SK-N-SH (cell line): ENCODE measurements at regions not wholly inside any gene's neighbourhood (a gene's known extent, or its start where the extent isn't known, plus 50 kb on each side); places are given as distances from the start of the nearest gene placed in this dataset.

Experiments used
- CTCF ChIA-PET: fragments of 300-600, 350-600 bp; formaldehyde crosslinking; extraction: SDS; loops from one replicate; lab custom pipeline; 2021; lab: Yijun Ruan, JAX
- POLR2A ChIA-PET: fragments of 350-600 bp; sonication (Branson Sonifier 250); formaldehyde crosslinking; extraction: SDS; loops from one replicate; lab custom pipeline; 2020; ENCODE audit warnings: antibody characterized with exemption, inconsistent platforms; lab: Yijun Ruan, JAX
- DNase-seq: peaks from one replicate; pipeline ENCODE4 v3.0.0; 2012
- H2AFZ ChIP-seq: fragments of 200-600 bp; sonication (generic); 2 replicates; pipeline ENCODE4 v1.8.1; 2016; ENCODE audit warnings: antibody characterized with exemption, mild to moderate bottlenecking, low read depth
- H3F3A ChIP-seq: fragments of 200-600 bp; sonication (generic); replicated peaks from 2 replicates; pipeline ENCODE3; 2016; ENCODE audit warnings: antibody characterized with exemption, mild to moderate bottlenecking; ENCODE audit not compliant: insufficient read depth
- H3K27ac ChIP-seq, 2 experiments: fragments of 200-500 bp in 1 of 2; fragments of 200-600 bp in 1 of 2; sonication (Bioruptor generic) in 1 of 2; sonication (generic), shearing (Covaris generic) in 1 of 2; 2 replicates each; pipeline versions ENCODE4 v1.5.1 to v1.6.1; 2014 to 2016; ENCODE audit warnings: low read depth in 2 of 2, inconsistent platforms in 1 of 2, low read length in 1 of 2, mild to moderate bottlenecking in 1 of 2, mixed read lengths in 1 of 2
- H3K27me3 ChIP-seq: fragments of 200-600 bp; sonication (generic), shearing (Covaris generic); 2 replicates; pipeline ENCODE4 v1.6.1; 2016; ENCODE audit warnings: mixed run types; ENCODE audit not compliant: insufficient read depth
- H3K36me3 ChIP-seq, 2 experiments: fragments of 200-500 bp in 1 of 2; fragments of 200-600 bp in 1 of 2; sonication (Bioruptor generic) in 1 of 2; sonication (generic) in 1 of 2; replicated peaks in 1 of 2; 2 replicates each; pipeline versions ENCODE3 to v1.5.1; 2014 to 2016; ENCODE audit warnings: low read length in 1 of 2, mild to moderate bottlenecking in 1 of 2; ENCODE audit not compliant: insufficient read depth in 2 of 2, control insufficient read depth in 1 of 2
- H3K4me1 ChIP-seq, 2 experiments: fragments of 200-500 bp in 1 of 2; fragments of 200-600 bp in 1 of 2; sonication (Bioruptor generic) in 1 of 2; sonication (generic), shearing (Covaris generic) in 1 of 2; 2 replicates each; pipeline versions ENCODE4 v1.5.1 to v1.6.1; 2014 to 2016; ENCODE audit warnings: low read depth in 1 of 2, low read length in 1 of 2, mixed run types in 1 of 2; ENCODE audit not compliant: insufficient read depth in 2 of 2, control insufficient read depth in 1 of 2
- H3K4me2 ChIP-seq: fragments of 200-600 bp; sonication (generic), shearing (Covaris generic); 2 replicates; pipeline ENCODE4 v1.6.1; 2017; ENCODE audit warnings: mixed run types
- H3K4me3 ChIP-seq, 2 experiments: fragments of 200-500 bp in 1 of 2; fragments of 200-600 bp in 1 of 2; sonication (Bioruptor generic) in 1 of 2; sonication (generic), shearing (Covaris generic) in 1 of 2; 2 replicates each; pipeline versions ENCODE4 v1.5.1 to v1.8.1; 2014 to 2016; ENCODE audit warnings: low read depth in 2 of 2, inconsistent platforms in 1 of 2, low read length in 1 of 2, mild to moderate bottlenecking in 1 of 2, mixed read lengths in 1 of 2, moderate library complexity in 1 of 2
- H3K79me2 ChIP-seq: fragments of 200-600 bp; sonication (generic); 2 replicates; pipeline ENCODE4 v1.8.1; 2017; ENCODE audit warnings: mild to moderate bottlenecking; ENCODE audit not compliant: insufficient read depth
- H3K9ac ChIP-seq: fragments of 200-600 bp; sonication (generic); 2 replicates; pipeline ENCODE4 v1.6.1; 2017; ENCODE audit warnings: mixed run types
- H3K9me2 ChIP-seq: fragments of 200-600 bp; sonication (generic); 2 replicates; pipeline ENCODE4 v1.6.1; 2017; ENCODE audit warnings: mixed run types
- H3K9me3 ChIP-seq: fragments of 200-600 bp; sonication (generic); 2 replicates; pipeline ENCODE4 v1.6.1; 2017; ENCODE audit warnings: mixed run types, mild to moderate bottlenecking, moderate library complexity
- H4K20me1 ChIP-seq: fragments of 200-600 bp; sonication (generic); 2 replicates; pipeline ENCODE4 v1.6.1; 2017; ENCODE audit warnings: mild to moderate bottlenecking, mixed run types; ENCODE audit not compliant: insufficient read depth
- CHD2 ChIP-seq: fragments of 150-350 bp; IDR thresholded peaks from 2 replicates; pipeline ENCODE4 v1.6.1; 2018; ENCODE audit warnings: low read length; ENCODE audit not compliant: partially characterized antibody
- ELF1 ChIP-seq: IDR thresholded peaks from 2 replicates; pipeline ENCODE4 v1.4.0; 2012
- EP300 ChIP-seq, 2 experiments: IDR thresholded peaks; 2 replicates each; pipeline versions ENCODE4 v1.4.0 to v1.6.1; 2012; ENCODE audit warnings: borderline replicate concordance in 1 of 2, low read depth in 1 of 2, low read length in 1 of 2
- FOSL2 ChIP-seq: IDR thresholded peaks from 2 replicates; pipeline ENCODE4 v1.4.0; 2012; ENCODE audit warnings: low read depth, mild to moderate bottlenecking, moderate library complexity, borderline replicate concordance
- FOXJ3 ChIP-seq: sonication (generic); formaldehyde crosslinking; IDR thresholded peaks from 2 replicates; pipeline ENCODE4 v1.5.1; 2020; ENCODE audit warnings: mild to moderate bottlenecking, missing genetic modification reagents
- JUND ChIP-seq: IDR thresholded peaks from 2 replicates; pipeline ENCODE4 v1.4.0; 2012
- RCOR1 ChIP-seq: fragments of 150-350 bp; IDR thresholded peaks from 2 replicates; pipeline ENCODE4 v1.6.1; 2017; ENCODE audit warnings: antibody characterized with exemption, low read length
- RFX5 ChIP-seq: IDR thresholded peaks from 2 replicates; pipeline ENCODE4 v1.6.1; 2012; ENCODE audit warnings: mild to moderate bottlenecking, improper control_type of control experiment, low read length
- RXRA ChIP-seq: IDR thresholded peaks from 2 replicates; pipeline ENCODE4 v1.4.0; 2012; ENCODE audit warnings: low read depth, mild to moderate bottlenecking, borderline replicate concordance
- USF2 ChIP-seq: fragments of 150-350 bp; IDR thresholded peaks from 2 replicates; pipeline ENCODE4 v1.6.1; 2017; ENCODE audit warnings: antibody characterized with exemption, low read length, low read depth, borderline replicate concordance
- ZBTB33 ChIP-seq: IDR thresholded peaks from 2 replicates; pipeline ENCODE4 v1.4.0; 2012; ENCODE audit warnings: low read depth, borderline replicate concordance
- WGBS: methylation state at CpG from one replicate; pipeline ENCODE4 v1.1.6; 2017; ENCODE audit warnings: low lambda C conversion rate; 5-methylcytosine and 5-hydroxymethylcytosine counted together
- TF ChIP-seq, protein P1 (sequence below): IDR thresholded peaks from 2 replicates; pipeline ENCODE4 v1.4.0; 2012; ENCODE audit warnings: low read depth
- TF ChIP-seq, protein P2 (sequence below): fragments of 200-600 bp; sonication (generic); IDR thresholded peaks from 2 replicates; pipeline ENCODE4 v1.6.1; 2017; ENCODE audit warnings: antibody characterized with exemption, mild to moderate bottlenecking, moderate library complexity
- TF ChIP-seq, protein P3 (sequence below): IDR thresholded peaks from 2 replicates; pipeline ENCODE4; 2012
- TF ChIP-seq, protein P4 (sequence below): fragments of 150-350 bp; IDR thresholded peaks from 2 replicates; pipeline ENCODE4 v1.6.1; 2016; ENCODE audit warnings: mild to moderate bottlenecking, low read depth, low read length
- TF ChIP-seq, protein P5 (sequence below): IDR thresholded peaks from 2 replicates; pipeline ENCODE4 v1.4.0; 2012; ENCODE audit warnings: low read depth, borderline replicate concordance

DNA sequence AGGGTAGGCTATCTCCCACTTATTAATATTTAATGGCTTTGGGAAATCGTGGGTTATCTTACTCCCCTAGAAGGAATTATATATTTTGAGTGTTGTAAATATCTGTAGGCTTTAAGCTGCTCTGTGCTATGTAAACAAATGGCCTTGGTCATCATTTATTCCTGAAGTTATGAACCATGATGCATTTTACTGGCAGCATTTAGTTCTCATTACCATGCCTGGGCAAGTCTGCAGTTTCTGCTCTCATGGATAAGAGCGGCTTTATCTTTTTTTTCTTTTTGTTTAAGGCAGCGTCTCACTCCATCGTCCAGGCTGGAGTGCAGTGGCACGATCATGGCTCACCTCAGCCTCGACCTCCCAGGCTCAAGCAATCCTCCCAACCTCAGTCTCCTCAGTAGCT, 156.1 kb downstream of the IRS2 start:
- TF ChIP-seq, protein P1, sequence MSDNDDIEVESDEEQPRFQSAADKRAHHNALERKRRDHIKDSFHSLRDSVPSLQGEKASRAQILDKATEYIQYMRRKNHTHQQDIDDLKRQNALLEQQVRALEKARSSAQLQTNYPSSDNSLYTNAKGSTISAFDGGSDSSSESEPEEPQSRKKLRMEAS: no peak
- TF ChIP-seq ELF1 (no peak), USF2 (no peak), FOSL2 (no peak), RXRA (no peak), FOXJ3 (CRISPR knock-in tag) (no peak), EP300 (IDR thresholded peaks at IDR 0.05; ENCODE audit: borderline replicate concordance in 1 of 2, low read depth in 1 of 2, low read length in 1 of 2) (no peak), CHD2 (no peak)
- TF ChIP-seq, protein P2, sequence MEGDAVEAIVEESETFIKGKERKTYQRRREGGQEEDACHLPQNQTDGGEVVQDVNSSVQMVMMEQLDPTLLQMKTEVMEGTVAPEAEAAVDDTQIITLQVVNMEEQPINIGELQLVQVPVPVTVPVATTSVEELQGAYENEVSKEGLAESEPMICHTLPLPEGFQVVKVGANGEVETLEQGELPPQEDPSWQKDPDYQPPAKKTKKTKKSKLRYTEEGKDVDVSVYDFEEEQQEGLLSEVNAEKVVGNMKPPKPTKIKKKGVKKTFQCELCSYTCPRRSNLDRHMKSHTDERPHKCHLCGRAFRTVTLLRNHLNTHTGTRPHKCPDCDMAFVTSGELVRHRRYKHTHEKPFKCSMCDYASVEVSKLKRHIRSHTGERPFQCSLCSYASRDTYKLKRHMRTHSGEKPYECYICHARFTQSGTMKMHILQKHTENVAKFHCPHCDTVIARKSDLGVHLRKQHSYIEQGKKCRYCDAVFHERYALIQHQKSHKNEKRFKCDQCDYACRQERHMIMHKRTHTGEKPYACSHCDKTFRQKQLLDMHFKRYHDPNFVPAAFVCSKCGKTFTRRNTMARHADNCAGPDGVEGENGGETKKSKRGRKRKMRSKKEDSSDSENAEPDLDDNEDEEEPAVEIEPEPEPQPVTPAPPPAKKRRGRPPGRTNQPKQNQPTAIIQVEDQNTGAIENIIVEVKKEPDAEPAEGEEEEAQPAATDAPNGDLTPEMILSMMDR: no peak
- TF ChIP-seq, protein P3, sequence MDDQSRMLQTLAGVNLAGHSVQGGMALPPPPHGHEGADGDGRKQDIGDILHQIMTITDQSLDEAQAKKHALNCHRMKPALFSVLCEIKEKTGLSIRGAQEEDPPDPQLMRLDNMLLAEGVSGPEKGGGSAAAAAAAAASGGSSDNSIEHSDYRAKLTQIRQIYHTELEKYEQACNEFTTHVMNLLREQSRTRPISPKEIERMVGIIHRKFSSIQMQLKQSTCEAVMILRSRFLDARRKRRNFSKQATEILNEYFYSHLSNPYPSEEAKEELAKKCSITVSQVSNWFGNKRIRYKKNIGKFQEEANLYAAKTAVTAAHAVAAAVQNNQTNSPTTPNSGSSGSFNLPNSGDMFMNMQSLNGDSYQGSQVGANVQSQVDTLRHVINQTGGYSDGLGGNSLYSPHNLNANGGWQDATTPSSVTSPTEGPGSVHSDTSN: no peak

GRCh38 chr13:109629737-109630136, 156.6 kb downstream of the IRS2 start:
- no peak overlapping the region for H3K9ac ChIP-seq
- no peak overlapping the region for H2AFZ ChIP-seq
- H4K20me1 ChIP-seq: no peaks in the 10 kb centered on the region
- H3K4me3 ChIP-seq: no peak overlapping the region
- no peaks in the 10 kb centered on the region for H3K36me3 ChIP-seq
- H3K79me2 ChIP-seq: no peaks in the 10 kb centered on the region
- POLR2A ChIA-PET: no interaction called here
- no peaks in the 10 kb centered on the region for H3K27me3 ChIP-seq
- peaks cover 0 to 4% of the 10 kb centered on the region in 2 experiments; a peak in 1 of 4 replicates for H3K4me1 ChIP-seq
- H3K27ac ChIP-seq: no peak overlapping the region
- no peak for DNase-seq
- WGBS: 96% methylated on average over 3 of the region's 3 CpGs
- no peaks in the 10 kb centered on the region for H3K9me2 ChIP-seq
- CTCF ChIA-PET: interaction anchor here (1.3 kb wide), 1 partner anchor 8 kb away, joined by 4 read pairs; no protein-coding TSS in a partner anchor
- H3K9me3 ChIP-seq: no peaks in the 10 kb centered on the region
- no peaks in the 10 kb centered on the region for H3F3A ChIP-seq
- H3K4me2 ChIP-seq: no peak overlapping the region
- TF ChIP-seq RCOR1 (no peak), EP300 (IDR thresholded peaks at IDR 0.05; ENCODE audit: borderline replicate concordance in 1 of 2, low read depth in 1 of 2, low read length in 1 of 2) (no peak), JUND (no peak), RFX5 (no peak), RXRA (no peak), FOXJ3 (CRISPR knock-in tag) (no peak), ZBTB33 (no peak)
- TF ChIP-seq, protein P4, sequence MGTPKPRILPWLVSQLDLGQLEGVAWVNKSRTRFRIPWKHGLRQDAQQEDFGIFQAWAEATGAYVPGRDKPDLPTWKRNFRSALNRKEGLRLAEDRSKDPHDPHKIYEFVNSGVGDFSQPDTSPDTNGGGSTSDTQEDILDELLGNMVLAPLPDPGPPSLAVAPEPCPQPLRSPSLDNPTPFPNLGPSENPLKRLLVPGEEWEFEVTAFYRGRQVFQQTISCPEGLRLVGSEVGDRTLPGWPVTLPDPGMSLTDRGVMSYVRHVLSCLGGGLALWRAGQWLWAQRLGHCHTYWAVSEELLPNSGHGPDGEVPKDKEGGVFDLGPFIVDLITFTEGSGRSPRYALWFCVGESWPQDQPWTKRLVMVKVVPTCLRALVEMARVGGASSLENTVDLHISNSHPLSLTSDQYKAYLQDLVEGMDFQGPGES: no peak
- TF ChIP-seq, protein P2: no peak
- TF ChIP-seq, protein P5, sequence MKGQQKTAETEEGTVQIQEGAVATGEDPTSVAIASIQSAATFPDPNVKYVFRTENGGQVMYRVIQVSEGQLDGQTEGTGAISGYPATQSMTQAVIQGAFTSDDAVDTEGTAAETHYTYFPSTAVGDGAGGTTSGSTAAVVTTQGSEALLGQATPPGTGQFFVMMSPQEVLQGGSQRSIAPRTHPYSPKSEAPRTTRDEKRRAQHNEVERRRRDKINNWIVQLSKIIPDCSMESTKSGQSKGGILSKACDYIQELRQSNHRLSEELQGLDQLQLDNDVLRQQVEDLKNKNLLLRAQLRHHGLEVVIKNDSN: no peak

More for the DNA sequence above, 156.1 kb downstream of the IRS2 start:
- Histone ChIP-seq H3K4me3 (no peak overlapping the region), H4K20me1 (no peaks in the 10 kb centered on the region), H3F3A (no peaks in the 10 kb centered on the region), H3K9ac (no peak overlapping the region), H3K4me2 (no peak overlapping the region), H3K9me3 (no peaks in the 10 kb centered on the region), H2AFZ (no peak overlapping the region), H3K9me2 (no peaks in the 10 kb centered on the region), H3K27me3 (no peaks in the 10 kb centered on the region), H3K27ac (no peak overlapping the region), H3K4me1 (peaks cover 0 to 4% of the 10 kb centered on the region in 2 experiments; a peak in 1 of 4 replicates), H3K79me2 (no peaks in the 10 kb centered on the region), H3K36me3 (no peaks in the 10 kb centered on the region)
- ChIA-PET POLR2A (no interaction called here), CTCF (interaction anchor here (1.0 to 1.3 kb wide), 2 partner anchors 9 to 20 kb away, joined by 3 to 4 read pairs; no protein-coding TSS in a partner anchor)
- 80% methylated on average over 6 of the region's 6 CpGs for WGBS
- DNase-seq: no peak
